G401.6 (cell line): ENCODE measurements at regions not wholly inside any gene's neighbourhood (a gene's known extent, or its start where the extent isn't known, plus 50 kb on each side); places are given as distances from the start of the nearest gene placed in this dataset.

Experiments used
- FAIRE-seq: peaks from 2 replicates; lab custom pipeline; 2012; peaks lifted over from hg19 to GRCh38; lab: Jason Lieb, UNC

DNA sequence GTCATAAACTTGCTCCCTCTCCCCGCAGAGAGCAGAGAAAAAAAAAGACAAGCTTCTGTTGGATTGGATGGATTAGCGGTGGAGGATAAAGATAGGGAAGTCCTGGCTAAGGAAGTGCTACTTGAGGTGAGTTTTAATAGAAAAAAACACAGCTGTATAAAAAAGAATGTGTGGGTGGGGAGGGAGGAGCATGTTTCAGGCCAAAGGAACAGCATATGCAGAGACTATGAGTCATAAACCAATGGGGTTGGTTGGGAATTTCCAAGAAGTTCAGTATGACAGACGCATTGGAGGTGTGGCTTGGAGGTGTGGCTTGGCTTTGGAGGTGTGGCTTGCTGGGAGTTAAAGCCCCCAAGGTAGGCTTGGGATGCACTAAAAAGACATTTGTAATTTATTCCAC, 103.0 kb upstream of the LSM8 start:
- FAIRE-seq, result no peak

DNA sequence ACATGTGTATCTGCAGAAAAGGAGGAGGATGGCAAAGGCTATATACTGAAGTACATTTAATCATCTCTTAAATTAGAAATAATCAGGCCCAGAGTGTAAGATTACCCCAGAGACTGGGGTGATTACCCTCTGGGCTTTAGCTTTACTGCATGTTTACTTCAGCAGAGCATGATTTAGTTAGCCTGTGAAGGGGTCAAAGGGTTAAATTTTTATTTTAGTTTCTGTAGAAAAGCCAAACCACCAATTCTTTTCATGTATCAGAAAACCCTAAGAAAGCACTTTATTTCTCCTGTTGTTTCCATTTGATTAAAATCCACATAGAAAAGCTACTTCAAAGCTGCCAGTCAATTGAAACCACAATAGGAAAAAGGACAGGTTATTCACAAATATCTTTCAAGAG, 101.5 kb upstream of the LSM8 start:
- FAIRE-seq, result no peak

GRCh38 chr7:118085000-118085399, 99.0 kb upstream of the LSM8 start:
- no peak for FAIRE-seq

GRCh38 chr7:118087126-118087525, 96.8 kb upstream of the LSM8 start:
- no peak for FAIRE-seq

DNA sequence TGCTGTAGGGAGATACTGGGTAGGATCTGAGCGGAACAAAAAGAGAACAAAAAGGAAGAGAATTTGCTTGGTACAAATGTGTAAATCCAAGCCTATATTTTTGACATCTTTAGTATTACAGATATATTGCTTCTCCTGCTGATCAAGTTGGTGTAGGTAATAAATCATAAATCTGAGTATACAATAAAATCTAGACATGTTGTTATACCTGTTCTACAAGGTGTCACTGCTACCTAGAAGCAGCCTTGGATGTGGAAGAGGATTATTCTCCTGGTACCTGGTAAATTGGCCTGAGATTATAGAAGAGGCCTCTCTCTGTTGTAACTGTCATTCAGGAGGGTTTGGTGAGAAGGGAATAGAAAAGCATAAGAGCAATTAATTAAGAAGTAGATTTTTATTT, 89.9 kb upstream of the LSM8 start:
- no peak for FAIRE-seq

- peak; percentile 81 for FAIRE-seq
Measured at GRCh38 chr7:118104812-118105441, 79.0 kb upstream of the LSM8 start.

DNA sequence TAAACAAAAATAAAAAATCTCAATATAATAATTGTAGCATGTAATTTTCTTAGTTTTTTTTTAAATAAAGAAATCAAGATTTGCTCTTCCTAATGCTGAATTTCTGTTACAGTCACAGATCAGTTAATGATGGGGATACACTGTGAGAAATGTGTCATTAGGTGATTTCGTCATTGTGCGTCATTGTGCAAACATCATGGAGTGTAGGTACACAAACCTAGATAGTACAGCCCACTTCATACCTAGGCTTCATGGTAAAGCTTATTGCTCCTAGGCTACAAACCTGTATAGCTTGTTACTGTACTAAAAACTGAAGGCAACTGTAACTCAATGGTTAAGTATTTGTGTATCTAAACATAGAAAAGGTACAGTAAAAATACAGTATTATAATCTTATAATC, 74.4 kb upstream of the LSM8 start:
- FAIRE-seq, result no peak

GRCh38 chr7:118110178-118110925, 73.6 kb upstream of the LSM8 start:
- no peak for FAIRE-seq

- no peak for FAIRE-seq
Measured at GRCh38 chr7:118111347-118111746, 72.6 kb upstream of the LSM8 start.

GRCh38 chr7:118114175-118114574, 69.8 kb upstream of the LSM8 start:
- FAIRE-seq, result no peak

GRCh38 chr7:118129041-118129795, 54.7 kb upstream of the LSM8 start:
- FAIRE-seq, result no peak

DNA sequence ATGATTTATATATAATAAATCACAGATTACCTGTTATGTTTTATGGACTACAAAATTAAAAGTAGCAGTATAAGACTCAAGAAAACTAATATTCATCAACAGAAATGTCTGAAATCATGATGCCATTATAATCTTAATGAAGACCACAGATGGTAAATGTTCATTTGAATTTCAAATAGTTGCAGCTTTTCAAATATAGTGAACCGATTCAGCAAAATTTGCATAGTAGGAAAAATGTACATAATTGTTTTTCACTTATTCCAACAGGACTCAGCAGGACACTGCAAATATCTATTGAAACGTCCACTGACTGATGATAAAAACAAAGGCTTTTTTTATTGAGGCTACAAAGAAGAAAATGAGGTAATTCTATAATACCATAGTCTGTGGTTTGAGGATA, 51.2 kb upstream of the LSM8 start:
- FAIRE-seq, result no peak
